Fibroblast of gingiva (primary cell): ENCODE measurements at regions not wholly inside any gene's neighbourhood (a gene's known extent, or its start where the extent isn't known, plus 50 kb on each side); places are given as distances from the start of the nearest gene placed in this dataset.

Experiments
- DNase-seq: peaks from one replicate; pipeline ENCODE4 v3.0.0-alpha.2; 2011; ENCODE audit warnings: low read depth

DNA sequence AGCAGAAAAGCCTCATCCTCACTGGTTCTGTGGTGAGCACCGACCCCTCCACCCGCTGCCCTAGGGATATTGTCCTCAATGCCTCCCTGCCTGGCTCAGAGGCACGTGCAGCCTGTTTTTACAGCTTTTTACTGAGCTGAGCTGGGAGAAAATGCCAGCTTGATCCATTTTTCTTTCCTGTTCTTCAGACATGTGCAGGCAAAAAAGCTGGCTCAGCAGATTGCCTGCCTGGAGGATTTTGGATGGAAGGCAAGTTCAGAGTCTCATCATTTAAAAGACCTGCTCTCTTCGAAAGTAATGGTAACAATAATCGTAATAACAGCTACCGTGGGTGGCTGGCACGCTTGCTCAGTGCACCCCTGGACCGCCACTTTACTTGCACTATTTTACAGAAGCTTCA is 135.0 kb upstream of the SMIM23 start:
- peak; percentile 26 for DNase-seq

DNA sequence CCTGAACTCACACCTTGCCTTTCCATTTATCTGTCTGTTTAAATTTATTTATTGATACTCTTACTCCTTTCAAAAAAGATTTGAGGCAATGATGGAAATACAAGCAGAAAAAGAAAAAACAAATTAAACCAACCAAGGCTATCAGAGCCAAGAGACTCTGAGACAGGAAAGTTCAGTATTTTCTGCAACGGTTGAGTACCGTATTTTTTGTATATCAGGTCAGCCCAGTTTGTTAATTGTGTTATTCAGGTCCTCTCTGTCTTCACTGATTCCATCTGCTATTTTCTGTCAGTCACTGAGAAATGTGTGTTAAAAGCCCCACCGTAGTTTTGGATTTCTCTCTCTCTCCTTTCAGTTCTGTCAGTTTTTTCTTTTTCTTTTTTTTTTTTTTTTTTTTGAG is 134.5 kb upstream of the SMIM23 start:
- DNase-seq, result no peak

DNA sequence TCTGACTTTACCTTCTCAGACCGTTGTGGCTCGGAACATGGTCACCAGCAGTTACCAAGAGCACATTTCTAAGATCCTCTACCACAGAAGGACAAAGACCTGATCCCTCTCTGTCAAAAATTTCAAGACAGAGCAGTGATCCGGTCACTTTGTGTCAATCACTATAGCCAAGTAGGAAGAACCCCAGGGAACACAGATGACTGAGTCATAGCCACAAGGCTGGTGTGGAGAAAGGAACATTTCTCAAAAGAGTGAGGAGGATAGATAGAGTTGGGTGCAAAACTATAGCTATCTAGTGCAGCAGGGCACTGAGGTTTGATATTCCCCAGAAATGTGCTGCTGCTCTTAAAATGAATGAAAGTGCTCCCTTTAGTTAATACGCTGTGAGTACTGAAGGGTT is 130.7 kb upstream of the SMIM23 start:
- DNase-seq, result no peak

DNA sequence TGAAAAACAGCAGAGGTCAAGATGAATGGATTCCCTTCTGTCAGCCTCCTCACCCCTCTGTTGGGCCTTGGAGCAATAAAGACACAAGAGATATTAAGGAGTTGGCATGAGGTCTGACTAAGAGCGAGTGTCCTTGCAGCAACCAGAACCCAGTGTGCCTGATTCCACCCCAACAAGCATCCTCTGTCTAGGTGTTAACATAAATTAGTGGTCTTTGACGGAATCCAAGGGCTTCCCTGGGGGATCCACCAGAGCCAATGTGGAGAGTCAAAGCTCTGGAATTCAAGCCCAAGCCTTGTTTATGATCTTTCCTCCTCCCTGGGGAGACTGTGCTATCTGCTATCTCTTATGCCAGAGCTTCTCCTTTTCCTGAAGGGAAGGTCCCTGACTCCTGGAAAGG is 128.1 kb upstream of the SMIM23 start:
- DNase-seq, result no peak

DNA sequence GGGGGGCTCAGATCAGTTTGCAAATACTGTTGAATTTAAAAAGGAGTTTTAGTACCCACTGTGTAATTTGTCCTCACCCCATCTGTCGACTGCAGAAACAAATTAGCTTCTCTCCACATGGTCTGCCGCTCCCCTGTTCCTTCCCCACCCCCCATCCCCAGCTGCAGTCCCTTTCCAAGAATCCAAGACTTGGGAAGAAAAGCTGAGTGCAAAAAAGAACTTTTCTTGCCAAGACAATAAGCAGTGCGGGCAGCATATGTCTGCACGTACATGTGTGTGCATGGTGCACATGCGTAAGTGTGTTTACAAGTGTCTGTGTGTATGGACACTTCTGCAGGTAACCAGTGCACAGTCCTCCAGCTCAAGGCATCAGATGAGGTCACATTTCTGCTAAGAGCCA is 125.7 kb upstream of the SMIM23 start:
- DNase-seq, result no peak

DNA sequence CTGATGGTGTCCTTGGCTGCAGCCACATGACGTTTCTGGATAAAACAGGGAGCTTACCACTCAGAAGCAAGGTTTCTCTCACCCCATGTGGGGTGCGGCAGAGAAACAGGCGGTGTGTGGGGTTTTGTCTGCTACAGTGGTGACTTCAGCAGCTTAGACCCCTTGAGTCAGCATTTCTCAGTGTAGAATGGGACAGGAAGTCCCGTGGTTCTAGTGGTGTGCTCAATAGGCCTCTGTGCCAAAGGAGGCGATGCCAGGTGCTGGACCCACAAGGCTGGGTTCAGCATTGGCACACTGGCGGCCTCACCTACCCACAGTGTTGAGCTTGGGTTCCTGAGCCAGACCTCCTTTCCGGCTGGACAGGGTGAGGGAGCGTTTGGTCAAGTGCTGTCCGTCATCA is 125.2 kb upstream of the SMIM23 start:
- no peak for DNase-seq

DNA sequence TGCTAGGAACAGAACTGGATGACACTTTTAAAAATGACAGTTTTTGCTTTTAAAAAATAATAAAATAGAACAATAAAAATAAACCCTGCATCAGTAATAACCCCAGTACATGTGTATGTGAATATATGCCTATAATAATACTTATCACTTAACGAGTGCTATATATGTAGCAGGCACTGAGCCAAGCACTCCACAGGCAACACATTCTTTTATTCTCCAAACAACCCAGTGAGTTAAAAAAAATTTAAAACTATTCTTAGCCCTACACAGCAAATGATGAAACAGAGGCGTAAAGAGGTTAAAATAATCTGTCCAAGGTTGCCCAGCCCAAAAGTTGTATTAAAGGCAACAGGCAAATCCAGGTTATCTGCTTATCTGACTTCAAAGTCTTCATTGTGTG is 124.5 kb upstream of the SMIM23 start:
- DNase-seq, result no peak

DNA sequence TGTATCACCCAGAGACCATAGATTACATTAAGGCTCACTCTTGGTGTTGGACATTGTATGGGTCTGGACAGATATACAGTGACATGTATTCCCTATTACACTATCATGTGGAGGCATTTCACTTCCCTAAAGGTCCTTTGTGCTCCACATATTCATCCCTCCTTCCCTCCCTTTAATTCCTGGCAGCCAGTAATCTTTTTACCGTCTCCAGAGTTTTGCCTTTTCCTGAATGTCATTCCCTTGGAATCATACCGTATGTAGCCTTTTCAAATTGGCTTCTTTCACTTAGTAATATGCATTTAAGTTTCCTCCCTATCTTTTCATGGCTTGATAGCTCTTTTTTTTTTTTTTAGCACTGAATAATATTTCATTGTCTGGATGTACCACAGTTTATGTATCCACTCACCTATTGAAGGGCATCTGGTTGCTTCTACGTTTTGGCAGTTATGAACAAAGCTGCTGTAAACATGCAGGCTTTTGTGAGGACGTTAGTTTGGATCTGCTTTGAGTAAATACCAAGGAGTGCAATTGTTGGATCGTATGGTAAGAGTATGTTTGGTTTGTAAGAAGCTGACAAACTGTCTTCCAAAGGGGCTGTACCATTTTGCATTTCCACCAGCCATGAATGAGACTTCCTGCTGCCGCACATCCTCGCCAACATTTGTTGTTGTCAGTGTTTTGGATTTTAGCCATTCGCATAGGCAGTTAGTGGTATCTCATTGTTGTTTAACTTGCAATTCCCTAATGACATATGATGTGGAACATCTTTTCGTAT is 122.1 kb upstream of the SMIM23 start:
- DNase-seq, result no peak

DNA sequence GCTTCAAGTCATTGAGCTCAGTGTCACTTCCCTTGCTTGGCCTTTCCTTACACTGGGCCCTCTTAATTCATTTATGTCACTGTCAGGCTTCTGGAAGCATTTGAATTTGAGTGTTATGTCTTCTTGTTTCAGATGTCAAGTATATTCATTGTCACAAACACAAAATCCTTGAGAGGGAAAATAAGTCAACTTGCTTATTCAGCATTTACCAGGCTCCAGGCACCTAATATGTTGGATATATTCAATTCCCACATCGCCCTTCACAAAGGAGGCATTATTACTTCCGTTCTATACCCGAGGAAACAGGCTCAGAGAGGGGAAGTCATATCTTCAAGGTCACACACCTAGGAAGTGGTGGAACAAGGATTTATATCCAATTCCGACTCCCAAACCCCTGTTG is 121.1 kb upstream of the SMIM23 start:
- DNase-seq, result no peak

DNA sequence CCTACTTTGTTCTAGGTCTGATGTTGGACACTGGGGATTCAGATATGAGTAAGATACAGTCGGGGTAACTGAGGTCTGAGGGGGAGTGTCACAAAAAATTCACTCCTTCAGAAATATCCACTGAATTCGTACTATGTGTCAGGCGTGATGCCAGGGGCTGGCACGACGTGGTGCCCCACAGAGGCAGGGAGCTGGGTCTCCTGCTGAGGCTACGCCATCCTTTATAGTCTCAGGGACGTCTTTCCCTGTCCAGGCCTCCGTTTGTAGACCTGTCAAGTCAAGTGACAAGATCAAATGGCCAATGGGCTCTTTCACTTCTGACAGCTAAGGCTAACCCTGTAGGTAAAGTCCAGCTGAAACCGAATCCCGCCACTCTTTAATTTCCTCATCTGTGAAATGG is 118.8 kb upstream of the SMIM23 start:
- no peak for DNase-seq

DNA sequence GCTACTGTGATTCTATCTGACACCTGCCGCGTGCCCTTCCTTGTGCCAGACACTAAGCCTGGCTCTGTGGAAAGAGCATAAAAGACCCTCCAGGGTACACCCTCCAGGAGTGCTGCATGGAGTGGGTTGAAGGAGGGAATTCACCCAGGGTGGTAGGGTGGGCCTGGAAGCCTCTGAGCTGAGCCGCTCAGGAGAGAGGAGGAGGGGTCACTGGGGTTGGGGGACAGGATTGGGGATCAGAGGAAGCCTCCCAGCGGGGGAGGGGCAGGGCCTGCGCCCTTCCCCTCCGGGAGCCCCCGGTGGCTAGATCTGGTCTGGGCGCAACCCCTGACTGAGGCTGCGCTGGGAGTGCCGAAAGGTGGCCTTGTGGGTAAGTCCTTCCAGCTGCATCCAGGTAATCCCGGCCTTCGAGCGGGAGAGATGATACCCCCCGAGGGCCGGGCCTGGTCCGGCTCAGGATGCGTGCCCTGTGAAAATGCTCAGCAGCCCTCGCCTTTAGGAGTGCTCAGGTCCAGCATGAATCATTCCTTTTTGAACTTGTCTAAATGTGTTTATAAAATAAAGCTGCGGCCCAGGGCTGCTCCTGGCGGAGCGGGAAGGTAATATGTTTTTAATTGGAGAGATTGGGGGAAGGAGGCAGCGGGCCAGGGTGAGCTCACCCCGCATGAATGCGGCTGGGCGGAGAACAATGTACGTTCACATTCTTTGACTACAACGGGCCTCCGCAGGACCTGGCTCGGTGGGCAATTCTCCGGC is 118.1 kb upstream of the SMIM23 start:
- peak; percentile 70 for DNase-seq

DNA sequence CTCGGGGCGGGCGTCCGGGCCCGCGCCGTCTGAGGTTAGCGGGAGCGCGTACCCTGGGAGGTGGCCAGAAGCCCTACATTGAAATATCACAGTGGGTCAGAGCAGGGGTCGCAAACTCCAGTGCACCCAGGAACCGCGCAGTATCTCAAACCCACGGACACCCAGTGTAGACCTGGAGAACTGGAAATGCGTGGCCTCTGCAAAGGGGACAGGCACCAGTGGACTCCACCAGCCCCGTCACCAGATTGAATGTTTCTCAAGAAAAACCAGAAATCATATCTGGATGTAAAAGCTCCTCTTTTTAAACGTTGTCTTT is 117.6 kb upstream of the SMIM23 start:
- DNase-seq, result no peak

DNA sequence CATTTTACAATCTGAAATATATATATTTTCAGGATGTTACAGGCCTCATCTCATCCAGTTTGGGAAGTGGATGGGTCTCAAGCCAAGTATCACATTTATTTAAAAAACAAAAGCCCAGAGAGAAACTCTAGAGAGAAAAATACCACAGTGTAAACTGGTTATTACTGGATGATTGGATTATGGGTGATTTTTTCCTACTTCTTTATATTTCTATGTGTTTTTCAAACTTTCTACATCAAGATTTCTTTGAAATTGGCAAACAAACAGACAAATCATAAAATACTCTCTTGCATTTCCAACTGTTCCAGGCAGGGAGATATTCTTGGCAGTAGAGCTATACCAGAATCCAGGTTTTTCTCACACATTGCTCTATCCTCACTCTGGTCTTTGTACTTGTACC is 116.0 kb upstream of the SMIM23 start:
- no peak for DNase-seq

DNA sequence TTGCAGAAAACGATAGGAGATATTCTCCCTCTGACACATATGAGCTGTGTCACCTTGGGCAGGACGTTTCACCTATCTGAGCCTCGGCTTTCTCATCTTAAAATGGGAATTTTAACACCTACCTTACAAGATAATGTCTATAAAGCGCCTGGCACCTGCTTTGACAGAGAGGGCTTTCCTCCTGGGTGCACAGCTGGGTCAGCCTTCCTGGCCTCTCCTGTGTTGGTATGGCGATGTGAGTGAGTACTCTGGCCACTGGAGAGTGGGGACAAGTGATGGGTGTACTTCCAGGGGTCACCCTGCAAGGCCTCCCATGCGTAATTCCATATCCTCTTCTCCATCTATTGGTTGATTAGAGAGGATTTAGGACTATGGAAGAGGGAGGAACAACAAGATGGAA is 113.1 kb upstream of the SMIM23 start:
- DNase-seq, result no peak

DNA sequence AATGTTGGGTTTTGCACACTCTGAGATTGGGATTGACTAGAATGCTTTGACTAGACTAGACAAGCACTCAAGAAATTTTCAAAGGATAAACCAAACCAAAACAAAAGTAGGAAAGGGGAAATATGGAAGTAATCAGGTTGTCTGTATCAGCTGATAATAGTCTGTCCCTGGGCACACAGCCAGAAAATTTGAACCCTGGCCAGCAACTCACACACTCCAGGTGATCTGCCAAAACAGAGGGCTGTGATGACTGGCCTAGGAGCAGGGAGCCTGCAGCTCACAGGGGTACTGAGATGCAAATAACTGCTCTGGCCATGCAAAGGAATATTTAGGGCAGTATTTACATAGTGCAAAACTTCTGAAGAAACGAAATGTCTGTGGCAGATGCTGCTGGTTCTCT is 112.3 kb upstream of the SMIM23 start:
- DNase-seq, result no peak

DNA sequence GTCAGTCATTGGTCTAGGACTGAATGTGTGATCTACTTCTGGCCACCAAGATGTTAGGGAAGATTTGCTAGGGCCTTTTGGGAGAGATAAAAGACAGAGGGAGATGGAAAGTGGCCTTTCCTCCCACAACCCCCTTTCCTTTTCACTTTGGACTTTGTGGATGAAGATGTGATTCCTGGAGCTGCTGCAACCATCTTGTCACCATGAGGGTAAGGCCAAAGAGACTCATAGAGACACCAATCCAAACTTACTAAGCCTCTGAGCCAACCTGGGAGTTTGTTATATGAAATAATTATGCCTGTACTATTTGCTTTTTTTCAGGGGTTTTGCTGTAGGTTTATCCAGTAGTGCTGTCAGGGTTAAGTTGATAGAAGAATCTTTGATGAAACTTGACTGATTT is 111.8 kb upstream of the SMIM23 start:
- no peak for DNase-seq

DNA sequence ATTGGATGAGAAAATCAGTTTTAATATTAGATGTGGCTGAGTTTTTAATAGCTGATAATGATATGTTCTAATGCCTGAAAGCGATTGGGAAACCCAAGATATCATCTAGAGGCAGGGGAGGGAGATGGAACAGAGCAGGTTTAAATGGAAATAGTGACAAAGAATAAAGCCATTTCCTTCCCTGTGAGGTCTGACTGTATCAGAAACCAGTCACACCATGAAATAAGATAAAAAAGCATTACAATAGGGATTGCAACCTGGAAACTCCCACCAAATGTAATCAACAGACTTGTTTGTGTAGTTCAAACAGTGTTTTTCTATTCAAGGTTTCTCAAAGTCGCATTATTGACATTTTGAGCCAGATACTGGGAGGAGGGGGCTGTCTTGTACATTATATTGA is 110.1 kb upstream of the SMIM23 start:
- DNase-seq, result no peak

DNA sequence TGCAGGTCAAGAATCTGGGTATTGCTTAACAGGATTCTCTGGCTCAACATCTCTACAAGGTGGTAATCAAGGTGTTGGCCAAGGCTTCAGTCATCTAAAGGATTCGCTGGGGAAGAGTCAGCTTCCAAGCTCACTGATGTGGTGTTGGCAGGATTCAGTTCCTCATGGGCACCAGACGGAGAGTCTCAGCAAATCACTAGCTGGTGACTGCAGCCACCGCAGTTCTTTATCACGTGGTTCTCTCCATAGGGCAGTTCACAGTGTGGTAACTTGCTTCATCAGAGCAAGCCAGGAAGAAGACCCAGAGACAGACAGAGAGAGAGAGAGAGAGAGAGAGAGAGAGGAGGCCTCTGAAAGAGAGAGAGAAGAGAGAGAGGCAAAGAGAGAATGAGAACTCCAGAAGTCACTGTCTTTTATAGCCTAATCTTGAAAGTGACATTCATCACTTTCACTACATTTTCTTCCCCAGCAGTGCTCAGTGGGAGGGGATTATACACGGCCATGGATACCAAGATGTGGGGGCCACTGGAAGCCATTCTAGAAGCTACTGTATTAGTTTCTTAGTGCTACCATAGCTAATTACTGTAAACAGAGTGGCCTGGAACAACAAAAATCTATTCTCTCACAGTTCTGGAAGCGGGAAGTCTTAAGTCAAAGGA is 109.2 kb upstream of the SMIM23 start:
- no peak for DNase-seq

DNA sequence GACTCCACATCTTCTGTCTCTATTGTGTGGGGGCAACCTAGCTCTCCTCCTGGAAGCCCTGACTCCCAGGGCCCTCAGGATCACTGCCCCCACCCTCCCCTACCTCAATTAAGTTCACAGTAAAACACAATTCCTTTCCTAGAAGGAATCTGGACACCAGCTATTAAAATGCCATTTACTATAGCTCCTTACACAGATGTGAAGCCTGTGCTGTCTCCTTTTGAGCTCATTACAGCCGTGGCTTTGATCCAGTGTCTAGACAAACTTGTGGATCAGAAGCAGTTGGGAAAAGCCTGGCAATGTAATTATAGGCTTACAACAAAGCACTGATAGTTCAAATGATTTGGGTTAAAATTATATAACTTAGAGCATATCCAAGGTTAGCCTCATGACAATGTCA is 107.0 kb upstream of the SMIM23 start:
- no peak for DNase-seq

DNA sequence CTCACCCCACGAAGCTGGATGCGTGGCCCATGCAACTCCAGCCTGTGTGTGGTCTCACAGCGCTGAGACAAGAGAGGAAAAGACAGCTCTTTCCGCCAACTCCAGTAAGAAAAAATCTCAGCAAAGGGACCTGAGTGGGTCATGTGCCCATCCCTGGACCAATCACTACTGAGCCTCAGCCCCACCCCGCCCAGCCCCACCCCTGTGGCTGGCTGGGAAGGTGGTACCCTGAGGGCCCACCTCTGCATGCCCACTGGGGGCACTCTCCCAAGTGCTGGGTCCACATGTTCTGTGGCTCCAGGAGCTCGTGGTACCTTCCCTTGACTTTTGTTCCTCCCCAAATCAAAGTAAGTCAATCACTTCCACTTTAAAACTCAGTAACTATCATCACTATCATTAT is 105.1 kb upstream of the SMIM23 start:
- no peak for DNase-seq

DNA sequence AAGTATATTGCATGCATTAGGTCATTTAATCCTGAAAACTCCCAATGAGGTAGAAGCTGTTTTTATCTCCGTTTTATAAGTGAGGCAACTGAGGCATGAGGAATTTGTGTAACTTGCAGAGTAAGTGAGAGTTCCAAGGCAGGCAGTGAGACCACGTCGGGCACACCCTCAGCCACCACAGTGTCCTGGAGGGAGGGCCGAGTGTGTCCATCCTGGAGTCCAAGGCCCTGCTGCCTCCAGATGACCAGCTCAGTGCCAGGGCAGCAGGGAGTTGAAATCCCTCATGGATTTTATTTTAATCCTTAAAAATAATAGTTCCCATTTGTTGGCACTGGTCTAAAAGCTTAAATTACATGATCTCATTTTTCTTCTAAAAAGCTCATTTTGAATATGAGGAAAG is 104.6 kb upstream of the SMIM23 start:
- DNase-seq, result no peak

DNA sequence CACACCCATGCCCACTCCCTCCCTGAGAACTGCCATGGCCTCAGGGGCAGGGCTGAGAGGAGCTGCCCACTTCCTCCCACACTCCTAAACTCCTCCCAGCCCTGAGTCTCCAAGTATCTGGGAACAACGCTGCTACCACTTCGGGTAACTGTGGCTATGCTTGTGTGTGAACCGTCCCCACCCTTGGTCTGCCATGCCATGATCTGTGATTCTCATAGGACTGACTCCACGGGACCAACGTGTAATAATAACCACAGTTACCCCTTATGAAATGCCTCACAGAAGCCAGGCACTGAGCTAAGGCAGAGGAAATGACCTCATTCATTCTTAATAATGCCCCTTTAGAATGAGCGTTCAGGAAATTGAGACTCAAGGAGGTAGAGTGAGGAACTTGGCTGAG is 103.9 kb upstream of the SMIM23 start:
- no peak for DNase-seq

DNA sequence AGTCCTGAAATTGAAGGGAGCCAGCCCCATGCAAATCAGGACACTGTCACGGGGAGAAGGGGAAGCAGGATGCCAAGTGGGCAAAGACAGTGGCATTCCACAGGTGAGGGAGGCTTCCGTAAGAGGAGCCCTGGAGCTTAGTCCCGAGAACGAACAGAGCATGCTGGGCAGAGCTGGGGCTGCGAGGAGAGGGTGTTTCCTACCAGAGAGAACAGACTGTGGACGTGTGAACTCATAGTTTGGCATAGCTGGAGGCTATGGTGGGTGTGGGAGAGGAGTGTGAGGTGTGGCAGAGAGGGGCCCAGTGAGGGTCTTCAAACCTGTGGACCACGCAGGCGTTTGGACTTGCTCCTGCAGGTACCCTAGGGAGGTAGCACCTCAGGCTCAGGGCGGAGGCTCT is 102.8 kb upstream of the SMIM23 start:
- no peak for DNase-seq

DNA sequence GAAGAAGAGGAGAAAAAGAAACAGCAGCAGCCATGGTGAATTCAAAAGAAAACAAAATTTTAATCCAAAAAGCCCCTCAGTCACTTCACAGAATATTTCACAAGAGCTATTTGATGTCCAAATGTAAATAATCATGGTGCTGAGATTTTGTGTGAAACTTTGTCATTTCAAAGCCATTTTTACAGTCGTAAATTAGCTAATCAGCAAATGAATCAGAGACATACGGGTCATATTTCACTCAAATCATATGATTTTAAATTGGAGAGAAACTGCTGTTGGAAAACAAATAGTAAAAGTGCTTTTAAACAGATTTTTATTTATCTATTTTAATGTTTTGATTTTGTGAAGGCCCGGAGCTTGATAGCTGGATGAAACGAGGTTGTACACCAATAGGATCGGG is 101.4 kb upstream of the SMIM23 start:
- DNase-seq, result no peak
